HCT116 (cell line): ENCODE measurements at regions not wholly inside any gene's neighbourhood (a gene's known extent, or its start where the extent isn't known, plus 50 kb on each side); places are given as distances from the start of the nearest gene placed in this dataset.

ENCODE experiments used
- ATAC-seq: fragments of 200-7000 bp; cut with Tn5 transposase; 2 replicates; pipeline ENCODE4 v1.9.1; 2020; ENCODE audit warnings: mild to moderate bottlenecking, moderate library complexity
- BruUV-seq: library from RNA; stranded (reverse); fragments of 400-500 nt; replicated peaks from 2 replicates; lab custom pipeline; 2021; lab: Mats Ljungman, UMichigan
- CTCF ChIA-PET: fragments of 300-600 bp; sonication (Branson Sonifier 250); formaldehyde crosslinking; loops from one replicate; lab custom pipeline; 2021; ENCODE audit warnings: antibody characterized with exemption; lab: Charles Lee
- POLR2A ChIA-PET: fragments of 300-600, 350-600 bp; sonication (Branson Sonifier 250); formaldehyde crosslinking; loops from one replicate; lab custom pipeline; 2021; ENCODE audit warnings: antibody characterized with exemption; lab: Charles Lee
- RAD21 ChIA-PET, 2 experiments: fragments of 300-600 bp; sonication (Branson Sonifier 250); formaldehyde crosslinking; loops; one replicate each; lab custom pipeline; 2023; ENCODE audit warnings: low total read pairs in 2 of 2; ENCODE audit not compliant: uncharacterized antibody in 2 of 2, unreplicated experiment in 2 of 2, low non-redundant PET in 1 of 2; lab: Charles Lee
- DNase-seq: peaks from one replicate; pipeline ENCODE4 v3.0.0-alpha.2; 2010; ENCODE audit warnings: low read depth, low spot score
- H2AFZ ChIP-seq: fragments of 200-600 bp; shearing (Covaris generic), sonication (generic); 2 replicates; pipeline ENCODE4 v1.6.1; 2017; ENCODE audit warnings: low read depth, mixed run types, mixed read lengths, antibody characterized with exemption, low read length; ENCODE audit not compliant: poor library complexity, severe bottlenecking
- H3K27ac ChIP-seq: 2 replicates; pipeline ENCODE4 v1.5.1; 2012; ENCODE audit warnings: low read depth, low read length
- H3K27me3 ChIP-seq: fragments of 200-600 bp; sonication (generic); 2 replicates; pipeline ENCODE4 v1.6.1; 2016; ENCODE audit warnings: mixed run types, low read length, mixed read lengths; ENCODE audit not compliant: insufficient read depth
- H3K36me3 ChIP-seq, 2 experiments: fragments of 200-500 bp in 1 of 2; fragments of 200-600 bp in 1 of 2; sonication (Bioruptor generic) in 1 of 2; sonication (generic) in 1 of 2; 2 replicates each; pipeline versions ENCODE4 v1.5.1 to v1.6.1; 2014 to 2016; ENCODE audit warnings: low read length in 2 of 2, inconsistent platforms in 1 of 2, mixed read lengths in 1 of 2, mixed run types in 1 of 2; ENCODE audit not compliant: insufficient read depth in 2 of 2, control insufficient read depth in 1 of 2
- H3K4me1 ChIP-seq, 2 experiments: fragments of 200-600 bp in 1 of 2; sonication (generic) in 1 of 2; 2 replicates each; pipeline versions ENCODE4 v1.5.1 to v1.6.1; 2012 to 2017; ENCODE audit warnings: low read length in 2 of 2, inconsistent platforms in 1 of 2, mild to moderate bottlenecking in 1 of 2, mixed read lengths in 1 of 2, mixed run types in 1 of 2, moderate library complexity in 1 of 2; ENCODE audit not compliant: insufficient read depth in 2 of 2, control insufficient read depth in 1 of 2
- H3K4me2 ChIP-seq: fragments of 200-600 bp; sonication (generic); 2 replicates; pipeline ENCODE4 v1.6.1; 2017; ENCODE audit warnings: mixed run types, low read length, mixed read lengths
- H3K4me3 ChIP-seq, 2 experiments: fragments of 200-600 bp in 1 of 2; sonication (generic) in 1 of 2; replicated peaks in 1 of 2; 2 replicates each; pipeline ENCODE4 v1.5.1; 2011 to 2016; ENCODE audit warnings: low read length in 2 of 2, control low read depth in 1 of 2, low read depth in 1 of 2, mild to moderate bottlenecking in 1 of 2, mixed read lengths in 1 of 2, mixed run types in 1 of 2
- H3K79me2 ChIP-seq: fragments of 200-600 bp; sonication (generic); 2 replicates; pipeline ENCODE4 v1.6.1; 2017; ENCODE audit warnings: mild to moderate bottlenecking, mixed run types, low read length, moderate library complexity, mixed read lengths; ENCODE audit not compliant: insufficient read depth
- H3K9ac ChIP-seq: fragments of 200-600 bp; sonication (generic); 2 replicates; pipeline ENCODE4 v1.6.1; 2016; ENCODE audit warnings: low read length, mixed read lengths
- H3K9me2 ChIP-seq: fragments of 200-600 bp; sonication (generic), shearing (Covaris generic); 2 replicates; pipeline ENCODE4 v1.6.1; 2017; ENCODE audit warnings: mixed run types, mild to moderate bottlenecking, moderate library complexity; ENCODE audit not compliant: insufficient read depth
- H3K9me3 ChIP-seq, 2 experiments: fragments of 200-500 bp in 1 of 2; fragments of 200-600 bp in 1 of 2; sonication (Bioruptor generic) in 1 of 2; sonication (generic) in 1 of 2; 2 replicates each; pipeline ENCODE4 v1.6.1; 2014 to 2017; ENCODE audit warnings: low read length in 2 of 2, mixed read lengths in 2 of 2, inconsistent platforms in 1 of 2, low read depth in 1 of 2, mild to moderate bottlenecking in 1 of 2, mixed run types in 1 of 2, moderate library complexity in 1 of 2; ENCODE audit not compliant: control insufficient read depth in 1 of 2, insufficient read depth in 1 of 2
- H4K20me1 ChIP-seq: fragments of 200-600 bp; sonication (generic), shearing (Covaris generic); 2 replicates; pipeline ENCODE4 v1.6.1; 2017; ENCODE audit warnings: mixed run types, mild to moderate bottlenecking, moderate library complexity; ENCODE audit not compliant: insufficient read depth
- ATF3 ChIP-seq: IDR thresholded peaks from 2 replicates; pipeline ENCODE4 v1.6.1; 2012
- CTCF ChIP-seq, 3 experiments: fragments of 200-600 bp in 1 of 3; sonication (generic) in 1 of 3; IDR thresholded peaks in 2 of 3; conservative IDR thresholded peaks in 1 of 3; 2 replicates each; pipeline ENCODE4 v1.5.1; 2012 to 2017; ENCODE audit warnings: low read depth in 2 of 3, low read length in 2 of 3, antibody characterized with exemption in 1 of 3, borderline replicate concordance in 1 of 3, control low read depth in 1 of 3, mild to moderate bottlenecking in 1 of 3, mixed read lengths in 1 of 3, mixed run types in 1 of 3, moderate library complexity in 1 of 3; ENCODE audit not compliant: insufficient read depth in 1 of 3
- ELF1 ChIP-seq: IDR thresholded peaks from 2 replicates; pipeline ENCODE4 v1.6.1; 2012; ENCODE audit warnings: low read depth, borderline replicate concordance
- EZH2phosphoT487 ChIP-seq: fragments of 200-600 bp; IDR thresholded peaks from 2 replicates; pipeline ENCODE4 v1.6.1; 2018; ENCODE audit warnings: antibody characterized with exemption, borderline replicate concordance
- FOSL1 ChIP-seq: IDR thresholded peaks from 2 replicates; pipeline ENCODE4 v1.6.1; 2012; ENCODE audit warnings: low read depth
- JUND ChIP-seq: IDR thresholded peaks from 2 replicates; pipeline ENCODE4 v1.6.1; 2012
- MAX ChIP-seq: IDR thresholded peaks from 2 replicates; pipeline ENCODE4 v1.6.1; 2012
- POLR2A ChIP-seq: IDR thresholded peaks from 2 replicates; pipeline ENCODE4 v1.7.0; 2011; ENCODE audit warnings: borderline replicate concordance; ENCODE audit not compliant: insufficient read depth, insufficient read length; ENCODE audit errors: extremely low read depth
- RAD21 ChIP-seq: IDR thresholded peaks from 2 replicates; pipeline ENCODE4 v1.6.1; 2012; ENCODE audit warnings: low read depth, mild to moderate bottlenecking
- SP1 ChIP-seq: IDR thresholded peaks from 2 replicates; pipeline ENCODE4 v1.6.1; 2012; ENCODE audit warnings: low read depth
- TCF7L2 ChIP-seq: IDR thresholded peaks from 2 replicates; pipeline ENCODE4 v1.7.0; 2011; ENCODE audit warnings: borderline replicate concordance, inconsistent platforms; ENCODE audit not compliant: insufficient read depth, insufficient read length; ENCODE audit errors: extremely low read depth
- YY1 ChIP-seq: IDR thresholded peaks from 2 replicates; pipeline ENCODE4 v1.6.1; 2011; ENCODE audit warnings: low read length, low read depth, moderate library complexity, mild to moderate bottlenecking; ENCODE audit not compliant: insufficient replicate concordance; ENCODE audit errors: extremely low read depth
- intact Hi-C: fragments of 100-400 bp; cut with micrococcal nuclease; formaldehyde crosslinking; loops from 2 replicates; pipeline ENCODE4 v1.10.0; 2022
- TF ChIP-seq, protein P1 (sequence below): IDR thresholded peaks from 2 replicates; pipeline ENCODE4 v1.6.1; 2012; ENCODE audit warnings: low read depth

- H3K4me3 ChIP-seq: no peak overlapping the region
- intact Hi-C loops: loop anchor here (1.0 to 10.0 kb wide), 4 partner anchors 345 to 1068 kb away; no protein-coding TSS in a partner anchor
- RAD21 ChIA-PET: no interaction called here
Measured at GRCh38 chr14:89012282-89013097, 188.0 kb downstream of the TTC8 start.

More at GRCh38 chr14:89012282-89013097, 188.0 kb downstream of the TTC8 start:
- Histone ChIP-seq H3K9me2 (no peaks in the 10 kb centered on the region), H3K27me3 (no peaks in the 10 kb centered on the region), H3K9me3 (no peaks in the 10 kb centered on the region)
- CTCF ChIA-PET: interaction anchor here (1.0 kb wide), 1 partner anchor 345 kb away, joined by 4 read pairs; no protein-coding TSS in a partner anchor
- POLR2A ChIA-PET: interaction anchor here (0.8 kb wide), 1 partner anchor 11 kb away, joined by 3 read pairs; no protein-coding TSS in a partner anchor
- no peak for TF ChIP-seq JUND
- TF ChIP-seq FOSL1: no peak
- TF ChIP-seq EZH2phosphoT487: no peak
- TF ChIP-seq CTCF (IDR thresholded peaks at IDR 0.05 in 2 of 3, conservative IDR thresholded peaks at IDR 0.05 in 1 of 3; ENCODE audit: borderline replicate concordance in 1 of 3, insufficient read depth in 1 of 3, low read depth in 2 of 3, low read length in 2 of 3): no peak
- TF ChIP-seq, protein P1, sequence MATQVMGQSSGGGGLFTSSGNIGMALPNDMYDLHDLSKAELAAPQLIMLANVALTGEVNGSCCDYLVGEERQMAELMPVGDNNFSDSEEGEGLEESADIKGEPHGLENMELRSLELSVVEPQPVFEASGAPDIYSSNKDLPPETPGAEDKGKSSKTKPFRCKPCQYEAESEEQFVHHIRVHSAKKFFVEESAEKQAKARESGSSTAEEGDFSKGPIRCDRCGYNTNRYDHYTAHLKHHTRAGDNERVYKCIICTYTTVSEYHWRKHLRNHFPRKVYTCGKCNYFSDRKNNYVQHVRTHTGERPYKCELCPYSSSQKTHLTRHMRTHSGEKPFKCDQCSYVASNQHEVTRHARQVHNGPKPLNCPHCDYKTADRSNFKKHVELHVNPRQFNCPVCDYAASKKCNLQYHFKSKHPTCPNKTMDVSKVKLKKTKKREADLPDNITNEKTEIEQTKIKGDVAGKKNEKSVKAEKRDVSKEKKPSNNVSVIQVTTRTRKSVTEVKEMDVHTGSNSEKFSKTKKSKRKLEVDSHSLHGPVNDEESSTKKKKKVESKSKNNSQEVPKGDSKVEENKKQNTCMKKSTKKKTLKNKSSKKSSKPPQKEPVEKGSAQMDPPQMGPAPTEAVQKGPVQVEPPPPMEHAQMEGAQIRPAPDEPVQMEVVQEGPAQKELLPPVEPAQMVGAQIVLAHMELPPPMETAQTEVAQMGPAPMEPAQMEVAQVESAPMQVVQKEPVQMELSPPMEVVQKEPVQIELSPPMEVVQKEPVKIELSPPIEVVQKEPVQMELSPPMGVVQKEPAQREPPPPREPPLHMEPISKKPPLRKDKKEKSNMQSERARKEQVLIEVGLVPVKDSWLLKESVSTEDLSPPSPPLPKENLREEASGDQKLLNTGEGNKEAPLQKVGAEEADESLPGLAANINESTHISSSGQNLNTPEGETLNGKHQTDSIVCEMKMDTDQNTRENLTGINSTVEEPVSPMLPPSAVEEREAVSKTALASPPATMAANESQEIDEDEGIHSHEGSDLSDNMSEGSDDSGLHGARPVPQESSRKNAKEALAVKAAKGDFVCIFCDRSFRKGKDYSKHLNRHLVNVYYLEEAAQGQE: no peak
- TF ChIP-seq ELF1: no peak
- TF ChIP-seq TCF7L2: no peak
- no peak for TF ChIP-seq ATF3
- no peak for TF ChIP-seq RAD21
- no peak for TF ChIP-seq POLR2A
- TF ChIP-seq SP1: no peak
- TF ChIP-seq MAX: no peak
- TF ChIP-seq YY1: no peak
- TF ChIP-seq, all 23 proteins: peak for 0
- H3K4me2 ChIP-seq: no peak overlapping the region
- H3K4me1 ChIP-seq: no peaks in the 10 kb centered on the region
- DNase-seq (no peak), ATAC-seq (no peak)
- H2AFZ ChIP-seq: no peak overlapping the region
- no peaks in the 10 kb centered on the region for H3K79me2 ChIP-seq
- H3K36me3 ChIP-seq: no peaks in the 10 kb centered on the region
- H3K9ac ChIP-seq: no peak overlapping the region
- H3K27ac ChIP-seq: no peak overlapping the region
- BruUV-seq: no TSS peak
- no peaks in the 10 kb centered on the region for H4K20me1 ChIP-seq
